GM23248 (cell line): ENCODE measurements at regions not wholly inside any gene's neighbourhood (a gene's known extent, or its start where the extent isn't known, plus 50 kb on each side); places are given as distances from the start of the nearest gene placed in this dataset.

Experiments
- EZH2 ChIP-seq: fragments of 200-600 bp; sonication (generic); IDR thresholded peaks from 2 replicates; pipeline ENCODE4 v1.6.1; 2018; ENCODE audit warnings: antibody characterized with exemption, mild to moderate bottlenecking; ENCODE audit not compliant: insufficient read depth, poor library complexity, severe bottlenecking
- EZH2phosphoT487 ChIP-seq: fragments of 200-600 bp; sonication (generic); IDR thresholded peaks from 2 replicates; pipeline ENCODE4 v1.6.1; 2018; ENCODE audit warnings: antibody characterized with exemption, moderate library complexity, mild to moderate bottlenecking, low read depth; ENCODE audit not compliant: insufficient read depth

GRCh38 chr9:80059979-80060378 lies 488.2 kb downstream of the TLE4 start:
- TF ChIP-seq EZH2 (no peak), EZH2phosphoT487 (no peak)
